Astrocyte of the cerebellum (primary cell): ENCODE measurements at regions not wholly inside any gene's neighbourhood (a gene's known extent, or its start where the extent isn't known, plus 50 kb on each side); places are given as distances from the start of the nearest gene placed in this dataset.

Source experiments
- DNase-seq: peaks from one replicate; pipeline ENCODE4 v3.0.0-alpha.2; 2011; ENCODE audit warnings: low read depth
- H3K4me3 ChIP-seq: 2 replicates; pipeline ENCODE4 v1.5.1; 2011; ENCODE audit warnings: mild to moderate bottlenecking, low read depth, low read length, moderate library complexity
- CTCF ChIP-seq: IDR thresholded peaks from 2 replicates; pipeline ENCODE4 v1.5.1; 2012; ENCODE audit warnings: low read length, low read depth, moderate library complexity, mild to moderate bottlenecking; ENCODE audit errors: missing control alignments
- in situ Hi-C: cut with HindIII; loops from 2 replicates; pipeline ENCODE4 v1.10.0; 2017; ENCODE audit warnings: low sequenced_read_pairs

GRCh38 chr6:100163035-100163434, 169.0 kb upstream of the MCHR2 start:
- DNase-seq = no peak
- no peak for TF ChIP-seq CTCF
- in situ Hi-C loops = no loop called here
- no peak overlapping the region for H3K4me3 ChIP-seq

- no peak overlapping the region for H3K4me3 ChIP-seq
- TF ChIP-seq CTCF = no peak
- in situ Hi-C loops = no loop called here
- DNase-seq = no peak
These were observed 167.9 kb upstream of the MCHR2 start for GRCh38 chr6:100161782-100162365.

- no peak for TF ChIP-seq CTCF
- in situ Hi-C loops = no loop called here
These were observed 166.9 kb upstream of the MCHR2 start for GRCh38 chr6:100160930-100161329.

GRCh38 chr6:100155141-100155540, 161.1 kb upstream of the MCHR2 start:
- H3K4me3 ChIP-seq = no peak overlapping the region
- DNase-seq = no peak
- in situ Hi-C loops = no loop called here
- TF ChIP-seq CTCF = no peak

More at GRCh38 chr6:100160930-100161329, 166.9 kb upstream of the MCHR2 start:
- H3K4me3 ChIP-seq = no peak overlapping the region
- no peak for DNase-seq

GRCh38 chr6:100153636-100154275, 159.7 kb upstream of the MCHR2 start:
- H3K4me3 ChIP-seq = no peak overlapping the region
- TF ChIP-seq CTCF = no peak
- in situ Hi-C loops = no loop called here
- no peak for DNase-seq

GRCh38 chr6:100152201-100152600, 158.2 kb upstream of the MCHR2 start:
- no peak for TF ChIP-seq CTCF
- in situ Hi-C loops = no loop called here
- H3K4me3 ChIP-seq = no peak overlapping the region
- DNase-seq = no peak

GRCh38 chr6:100144991-100145390, 151.0 kb upstream of the MCHR2 start:
- in situ Hi-C loops = no loop called here
- DNase-seq = no peak
- TF ChIP-seq CTCF = no peak
- H3K4me3 ChIP-seq = no peak overlapping the region
